Fibroblast of skin of abdomen (primary cell): ENCODE measurements at regions not wholly inside any gene's neighbourhood (a gene's known extent, or its start where the extent isn't known, plus 50 kb on each side); places are given as distances from the start of the nearest gene placed in this dataset.
"Not testable (repeated sequence)": the region's sequence is repeated elsewhere in the genome, so short reads cannot be mapped to it uniquely, and the experiment has no call there.

Source experiments
- DNase-seq: peaks from one replicate; pipeline ENCODE4 v3.0.0-alpha.2; 2013

- not testable (repeated sequence) for DNase-seq
These were observed 57.0 kb upstream of the NEUROD1 start for GRCh38 chr2:181737302-181737701.

DNA sequence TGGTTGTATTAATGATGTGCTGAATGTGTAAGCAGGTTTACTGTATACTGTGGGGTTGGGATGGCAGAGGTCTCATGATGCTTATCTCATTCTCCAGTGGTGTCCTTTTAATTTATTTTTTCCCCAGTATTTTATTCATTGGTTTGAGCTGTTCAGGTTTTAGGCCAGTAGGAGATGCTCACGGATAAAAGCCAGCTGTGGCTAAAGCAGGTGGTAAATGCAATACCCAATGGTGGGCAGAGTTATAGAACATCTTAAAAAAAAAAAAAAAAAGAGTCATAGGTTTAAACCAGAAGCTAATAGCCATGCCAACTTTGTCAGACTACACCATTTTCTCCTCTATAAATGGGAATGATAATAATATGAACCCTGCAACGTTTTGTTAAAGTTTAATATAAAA is 57.8 kb upstream of the NEUROD1 start:
- DNase-seq = no peak

- DNase-seq = no peak
These were observed 58.2 kb upstream of the NEUROD1 start for GRCh38 chr2:181738563-181738962.

- peak; percentile 28 for DNase-seq
These were observed 61.4 kb upstream of the NEUROD1 start for GRCh38 chr2:181741756-181742155.

DNA sequence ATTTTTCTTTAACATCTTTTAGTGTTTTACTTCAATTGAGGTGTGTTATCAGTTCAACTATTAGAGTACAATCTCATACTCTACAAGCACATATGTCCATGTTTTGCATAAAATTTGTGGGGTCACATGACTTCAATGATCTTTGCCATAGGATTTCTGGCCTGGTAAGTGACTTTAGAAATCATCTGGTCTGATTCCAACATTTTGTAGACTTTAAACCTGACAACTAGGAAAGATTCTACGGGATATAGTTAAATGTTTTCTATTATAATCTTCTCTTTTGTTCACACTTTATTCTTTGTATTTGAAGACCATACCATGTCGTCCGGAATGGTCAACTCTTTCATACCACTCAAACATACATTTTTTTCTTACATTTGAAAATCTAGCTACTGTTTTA is 62.0 kb upstream of the NEUROD1 start:
- no peak for DNase-seq

DNA sequence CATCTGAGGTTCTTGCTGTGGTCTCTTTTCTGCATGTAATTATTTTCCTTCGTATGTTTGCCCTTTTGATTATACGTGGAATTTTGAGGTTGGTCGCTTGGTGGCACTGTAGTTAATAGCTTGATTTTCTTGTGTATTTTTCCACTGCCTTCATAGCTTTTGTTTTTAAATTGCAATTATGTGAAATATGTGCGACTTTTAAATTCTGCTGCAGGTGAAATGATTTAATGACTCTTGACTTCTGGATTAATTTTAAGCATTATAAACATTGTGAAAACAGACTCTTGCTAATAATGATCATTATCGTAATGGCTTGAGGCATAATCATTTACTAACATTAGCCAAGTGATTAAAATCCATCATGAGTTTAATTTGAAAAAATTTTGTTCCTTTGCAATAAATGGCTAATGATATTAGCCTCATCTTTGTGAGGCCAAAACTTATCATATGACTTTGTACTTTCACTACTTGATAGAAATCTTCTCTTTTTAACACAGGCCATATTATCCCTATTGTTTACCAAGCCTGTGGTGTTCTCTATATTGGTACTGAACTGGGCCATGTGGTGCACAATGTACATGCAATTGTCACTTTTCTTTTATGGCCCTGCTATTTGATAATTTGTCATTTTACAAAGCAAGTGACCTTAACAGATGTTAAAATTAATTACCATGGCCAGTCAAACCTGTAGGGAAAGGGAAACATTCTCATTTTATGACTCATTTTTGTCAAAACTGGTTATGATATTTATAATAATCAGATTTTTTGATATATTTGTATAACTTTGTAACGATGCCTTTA is 62.8 kb upstream of the NEUROD1 start:
- peak; percentile 53 for DNase-seq

GRCh38 chr2:181743723-181744031 is 63.4 kb upstream of the NEUROD1 start:
- DNase-seq = no peak

DNA sequence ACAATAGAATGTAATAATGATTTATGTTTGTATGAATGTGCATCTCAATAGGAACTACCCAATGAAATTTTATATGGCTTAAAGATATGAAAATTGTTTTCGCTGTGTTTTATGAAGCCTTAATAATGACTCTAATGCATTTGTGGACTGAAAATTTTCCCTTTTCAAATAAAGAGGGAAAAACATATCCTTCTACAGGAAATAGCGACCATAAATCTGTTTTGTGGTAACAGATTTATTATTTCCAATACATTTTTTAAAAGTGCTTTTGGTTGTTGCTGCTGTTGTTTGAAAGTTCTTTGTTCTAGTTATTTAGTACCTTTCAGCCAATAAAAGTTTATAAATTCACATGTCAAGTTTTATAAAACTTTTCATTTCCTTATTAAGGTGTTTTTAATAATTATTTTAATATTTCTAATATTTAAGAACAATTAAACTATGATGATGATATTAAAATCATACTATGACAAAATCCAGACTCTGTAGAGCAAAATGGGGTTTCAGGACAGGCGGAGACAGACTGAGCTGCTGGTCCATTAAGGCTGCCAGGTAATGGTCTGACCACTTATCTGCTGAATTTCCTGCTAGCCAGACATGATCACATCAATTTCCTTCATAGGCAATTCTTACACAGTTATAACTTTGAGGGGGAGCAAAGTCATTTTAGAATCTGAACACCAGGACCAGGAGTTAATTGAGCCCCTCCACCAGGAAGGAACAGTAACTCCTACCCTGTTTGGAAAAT is 65.7 kb upstream of the NEUROD1 start:
- DNase-seq = no peak

- DNase-seq = no peak
These were observed 66.5 kb upstream of the NEUROD1 start for GRCh38 chr2:181746844-181747243.

DNA sequence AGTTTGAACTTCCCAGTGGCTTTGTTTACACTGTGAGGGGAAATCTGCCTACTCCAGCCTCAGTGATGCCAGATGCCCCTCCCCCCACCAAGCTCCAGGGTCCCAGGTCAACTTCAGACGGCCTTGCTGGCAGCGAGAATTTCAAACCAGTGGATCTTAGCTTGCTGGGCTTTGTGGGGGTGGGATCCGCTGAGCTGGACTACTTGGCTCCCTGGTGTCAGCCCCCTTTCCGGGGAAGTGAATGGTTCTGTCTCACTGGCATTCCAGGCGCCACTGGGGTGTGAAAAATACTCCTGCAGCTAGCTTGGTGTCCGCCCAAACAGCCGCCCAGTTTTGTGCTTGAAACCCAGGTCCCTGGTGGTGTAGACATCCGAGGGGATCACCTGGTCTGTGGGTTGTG is 70.0 kb upstream of the NEUROD1 start:
- DNase-seq = no peak

DNA sequence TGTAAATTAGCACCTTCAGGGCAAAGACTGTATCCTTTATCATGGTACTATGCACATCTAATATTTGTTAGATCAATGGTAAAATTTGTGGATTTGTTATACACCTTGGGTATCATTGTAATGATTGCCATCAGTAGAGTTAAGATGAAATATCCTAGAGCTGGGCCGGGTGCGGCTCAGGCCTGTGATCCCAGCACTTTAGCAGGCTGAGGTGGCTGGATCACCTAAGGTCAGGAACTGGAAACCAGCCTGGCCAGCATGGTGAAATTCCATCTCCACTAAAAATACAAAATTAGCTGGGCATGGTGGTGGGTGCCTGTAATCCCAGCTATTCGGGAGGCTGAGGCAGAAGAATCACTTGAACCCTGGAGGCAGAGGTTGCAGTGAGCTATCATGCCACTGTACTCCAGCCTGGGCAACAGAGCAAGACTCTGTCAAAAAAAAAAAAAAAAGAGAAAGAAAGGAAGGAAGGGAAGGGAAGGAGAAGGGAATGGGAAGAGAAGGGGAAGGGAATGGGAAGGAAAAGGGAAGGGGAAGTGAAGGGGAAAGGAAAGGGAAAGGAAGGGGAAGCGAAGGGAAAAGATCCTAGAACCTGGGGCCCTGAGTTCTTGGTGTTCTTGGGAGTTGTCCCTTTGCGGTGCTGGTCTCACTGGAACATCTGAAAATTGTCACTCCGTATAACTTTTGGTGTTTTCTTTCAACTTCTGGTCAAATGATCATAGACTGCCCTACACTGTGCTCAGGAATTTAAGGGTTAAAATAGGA is 71.1 kb upstream of the NEUROD1 start:
- no peak for DNase-seq

DNA sequence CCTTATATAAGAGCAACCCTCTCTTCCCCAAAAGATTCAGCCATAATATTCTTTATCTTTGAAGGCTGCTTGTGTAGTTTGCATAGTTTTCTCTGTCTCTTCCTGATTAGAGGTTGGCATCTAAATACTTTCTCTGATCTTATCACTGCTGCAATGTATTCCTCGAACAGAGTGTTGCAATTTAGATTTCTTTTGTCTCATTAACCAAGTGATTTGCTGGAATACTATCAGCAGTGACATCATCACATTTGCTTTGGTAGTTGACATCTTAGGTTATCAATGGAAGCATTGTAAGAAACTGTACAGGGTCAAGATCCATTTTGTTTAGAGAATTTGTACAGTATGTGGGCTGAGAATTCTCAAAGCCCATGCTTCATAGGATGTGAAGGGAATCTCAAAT is 72.0 kb upstream of the NEUROD1 start:
- no peak for DNase-seq

GRCh38 chr2:181753686-181754085 is 73.4 kb upstream of the NEUROD1 start:
- DNase-seq = no peak

GRCh38 chr2:181754105-181754504 is 73.8 kb upstream of the NEUROD1 start:
- no peak for DNase-seq

- no peak for DNase-seq
These were observed 74.9 kb upstream of the NEUROD1 start for GRCh38 chr2:181755181-181755580.

DNA sequence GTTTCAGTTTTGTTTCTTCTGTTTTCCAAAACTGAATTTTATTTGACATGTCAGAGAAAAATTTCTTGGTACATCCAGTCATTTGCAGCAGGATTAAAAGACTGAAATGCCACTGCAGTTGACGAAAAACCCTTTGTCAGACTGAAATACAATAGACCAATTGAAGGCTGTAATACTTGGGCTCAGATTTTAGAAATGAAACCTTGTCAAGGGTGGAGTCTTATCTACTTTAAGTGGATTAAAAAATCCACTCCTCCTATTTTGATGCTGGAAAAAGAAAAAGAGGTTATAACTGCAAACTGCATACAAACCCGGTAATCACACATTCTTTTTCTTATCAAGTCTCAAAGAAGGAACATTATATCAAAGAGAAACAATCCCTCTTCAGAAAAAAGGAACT is 80.2 kb upstream of the NEUROD1 start:
- no peak for DNase-seq

GRCh38 chr2:181761175-181761574 is 80.9 kb upstream of the NEUROD1 start:
- no peak for DNase-seq

DNA sequence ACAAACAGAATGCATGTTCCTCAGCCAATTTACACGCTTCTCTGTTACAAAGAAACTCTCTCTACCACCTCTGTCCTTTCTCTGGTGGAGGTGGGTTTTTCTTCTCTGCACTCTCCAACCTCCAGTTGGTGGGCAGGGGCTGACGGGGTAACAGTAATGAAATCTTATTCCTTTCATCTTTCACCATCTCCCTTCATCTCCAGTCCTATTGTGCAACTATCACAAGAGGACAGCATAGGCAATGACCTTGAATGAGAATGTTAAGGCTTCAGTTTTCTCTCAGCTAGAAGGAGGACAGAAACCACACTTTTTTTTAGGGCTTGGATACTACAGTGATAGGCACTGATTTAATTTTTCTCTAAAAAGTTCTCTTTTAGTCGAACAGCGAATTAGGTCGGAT is 81.7 kb upstream of the NEUROD1 start:
- DNase-seq = no peak

DNA sequence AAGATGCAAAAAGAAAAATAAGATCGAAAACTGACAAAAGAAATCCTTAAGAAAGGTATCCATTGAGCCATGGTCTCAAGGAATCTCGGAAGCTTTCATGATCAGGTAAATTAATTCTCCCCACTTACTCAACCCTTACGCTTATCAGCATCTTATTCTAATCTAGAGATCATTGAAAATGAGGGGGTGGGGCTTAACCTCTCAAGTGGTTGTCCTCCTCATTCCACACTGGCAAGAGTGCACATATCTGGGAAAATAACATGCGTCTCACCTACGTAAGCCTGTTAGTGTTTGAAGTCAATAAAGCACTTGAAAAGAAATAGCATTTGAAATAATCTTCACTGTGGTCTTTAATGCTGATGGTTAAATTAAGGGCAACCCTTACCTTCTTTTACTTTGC is 82.5 kb upstream of the NEUROD1 start:
- DNase-seq = no peak

GRCh38 chr2:181763423-181763822 is 83.1 kb upstream of the NEUROD1 start:
- no peak for DNase-seq

GRCh38 chr2:181764095-181764963 is 84.0 kb upstream of the NEUROD1 start:
- no peak for DNase-seq

DNA sequence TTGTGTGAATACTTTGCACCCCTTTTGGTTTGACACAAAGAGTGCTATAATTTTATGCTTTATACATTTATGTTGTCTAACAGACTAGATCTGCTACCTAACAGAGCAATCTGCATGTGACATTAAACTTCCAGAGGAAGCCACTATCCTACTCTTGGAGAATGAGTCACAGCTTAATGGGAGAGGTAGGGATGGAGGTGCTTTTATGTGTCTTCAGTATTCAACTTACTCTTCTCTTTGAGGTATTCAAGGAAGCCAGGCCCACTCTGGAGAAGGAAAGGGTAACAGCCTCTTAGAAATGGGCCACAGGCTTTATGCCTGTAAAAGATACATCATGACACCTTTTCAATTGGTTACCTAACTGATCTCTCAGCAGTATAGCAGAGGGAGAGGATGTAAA is 85.8 kb upstream of the NEUROD1 start:
- no peak for DNase-seq

DNA sequence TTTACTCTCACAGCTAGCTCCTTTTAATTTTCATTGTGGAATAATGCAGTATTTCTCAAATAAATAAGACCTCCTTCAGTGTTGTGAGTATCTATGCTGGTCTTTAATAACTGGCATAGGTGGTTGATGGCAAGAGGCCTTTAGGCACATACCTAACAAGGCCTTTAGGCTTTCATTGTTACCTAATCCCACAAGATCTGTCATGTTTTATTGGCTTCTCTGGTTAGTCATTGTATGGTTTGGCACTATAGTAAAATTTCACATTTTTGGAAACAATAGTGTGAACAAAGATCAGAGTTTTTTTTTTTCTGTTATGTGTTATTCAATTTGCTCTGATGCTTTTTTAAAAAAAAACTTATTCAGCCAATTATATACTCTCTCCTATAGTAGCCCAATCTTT is 89.8 kb upstream of the NEUROD1 start:
- DNase-seq = no peak
